Erythroblast (primary cell): ENCODE measurements at regions not wholly inside any gene's neighbourhood (a gene's known extent, or its start where the extent isn't known, plus 50 kb on each side); places are given as distances from the start of the nearest gene placed in this dataset.
"Not testable (repeated sequence)": the region's sequence is repeated elsewhere in the genome, so short reads cannot be mapped to it uniquely, and the experiment has no call there.

Experiments used
- GATA1 ChIP-seq: IDR thresholded peaks from 2 replicates; pipeline ENCODE4 v1.6.1; 2011; ENCODE audit warnings: low read depth, mild to moderate bottlenecking, control low read depth, low read length, moderate library complexity
- POLR2A ChIP-seq: IDR thresholded peaks from 2 replicates; pipeline ENCODE4 v1.6.1; 2011; ENCODE audit warnings: mild to moderate bottlenecking, low read length

- not testable (repeated sequence) for TF ChIP-seq POLR2A, GATA1
These were observed 86.3 kb upstream of the RANBP6 start for GRCh38 chr9:6101725-6102124.
